Kasumi-1 (cell line): ENCODE measurements at regions not wholly inside any gene's neighbourhood (a gene's known extent, or its start where the extent isn't known, plus 50 kb on each side); places are given as distances from the start of the nearest gene placed in this dataset.

Experiments used
- DNase-seq, 2 experiments: peaks; one replicate each; lab custom pipeline; 2025; lab: John Stamatoyannopoulos, UW

- no peak for DNase-seq
Measured at GRCh38 chr11:30089921-30090320, 73.1 kb upstream of the KCNA4 start.

- no peak for DNase-seq
Measured at GRCh38 chr11:30091246-30091645, 74.4 kb upstream of the KCNA4 start.

GRCh38 chr11:30091737-30092136 is 74.9 kb upstream of the KCNA4 start:
- DNase-seq: no peak

DNA sequence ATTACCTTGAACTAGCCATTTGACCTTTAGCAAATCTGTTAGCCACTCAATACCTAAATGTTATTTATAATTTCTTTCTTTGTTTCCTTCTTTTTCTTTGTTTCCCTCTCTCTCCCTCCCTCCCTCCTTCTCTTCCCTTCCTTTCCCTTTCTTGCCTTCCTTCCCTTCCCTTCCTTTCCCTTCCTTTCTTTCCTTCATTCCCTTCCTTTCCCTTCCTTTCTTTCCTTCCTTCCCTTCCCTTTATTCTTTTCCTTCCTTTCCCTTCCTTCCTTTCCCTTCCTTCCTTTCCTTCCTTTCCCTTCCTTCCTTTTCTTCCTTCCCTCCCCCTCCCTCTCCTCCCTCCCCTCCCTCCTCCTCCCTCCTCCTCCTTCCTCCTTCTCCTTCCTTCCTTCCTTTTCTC is 75.7 kb upstream of the KCNA4 start:
- DNase-seq: no peak

DNA sequence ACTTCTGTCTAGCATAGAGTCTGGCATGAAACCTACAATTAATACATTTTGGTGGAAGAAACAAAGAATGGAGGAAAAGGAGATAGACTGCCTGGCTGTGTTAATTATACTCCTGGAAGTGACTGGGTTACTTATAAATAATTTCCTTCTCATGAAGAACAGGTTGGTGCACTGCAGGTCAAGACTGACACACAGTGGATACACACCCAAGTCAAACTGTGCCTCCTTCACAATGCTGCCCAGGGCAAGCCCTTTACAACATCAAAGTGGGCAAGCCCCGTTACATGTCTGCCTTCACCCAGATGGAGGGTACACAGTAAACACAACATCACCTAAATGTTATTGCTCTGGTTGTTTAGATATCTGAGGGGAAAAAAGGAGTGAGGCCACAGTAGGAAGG is 83.7 kb upstream of the KCNA4 start:
- DNase-seq: no peak

GRCh38 chr11:30106222-30107181 is 89.7 kb upstream of the KCNA4 start:
- no peak for DNase-seq

DNA sequence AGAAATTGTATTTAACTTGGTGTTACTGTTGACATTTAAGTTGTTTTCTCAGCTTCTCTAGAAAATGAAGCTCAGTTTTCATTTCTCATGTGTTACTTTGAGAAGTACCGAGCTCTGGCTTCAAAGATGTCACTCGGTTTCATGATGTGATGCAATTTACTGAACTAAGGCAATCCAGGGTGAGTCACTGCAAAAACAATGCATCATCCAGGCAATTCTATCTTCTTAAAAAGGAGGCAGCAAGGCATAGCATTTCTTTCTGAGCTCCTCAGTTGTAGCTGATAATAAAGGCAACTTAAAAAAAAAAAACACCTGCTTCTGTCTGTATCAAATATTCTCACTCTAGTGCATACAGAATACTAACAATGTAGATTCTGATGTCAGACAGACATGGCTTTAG is 91.1 kb upstream of the KCNA4 start:
- DNase-seq: no peak

GRCh38 chr11:30109774-30110173 is 92.9 kb upstream of the KCNA4 start:
- no peak for DNase-seq

DNA sequence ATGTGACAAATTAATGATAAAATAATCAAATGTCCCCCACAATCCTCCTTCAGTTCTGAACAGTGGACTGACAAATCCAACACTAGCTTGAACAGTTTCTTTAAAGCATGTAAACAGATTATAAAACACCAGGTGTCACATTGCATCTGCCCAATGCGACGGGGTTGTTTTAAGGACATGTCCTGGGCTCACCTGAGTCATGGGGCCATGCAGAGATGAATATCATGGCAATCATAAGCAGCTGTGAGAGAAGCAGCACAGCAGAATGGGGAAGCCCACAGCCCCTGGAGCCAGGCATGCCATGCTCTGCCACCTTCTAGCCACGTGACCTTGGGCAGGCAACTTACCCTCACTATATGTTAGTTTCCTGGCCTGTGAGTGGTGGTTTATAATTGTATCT is 93.9 kb upstream of the KCNA4 start:
- DNase-seq: no peak

DNA sequence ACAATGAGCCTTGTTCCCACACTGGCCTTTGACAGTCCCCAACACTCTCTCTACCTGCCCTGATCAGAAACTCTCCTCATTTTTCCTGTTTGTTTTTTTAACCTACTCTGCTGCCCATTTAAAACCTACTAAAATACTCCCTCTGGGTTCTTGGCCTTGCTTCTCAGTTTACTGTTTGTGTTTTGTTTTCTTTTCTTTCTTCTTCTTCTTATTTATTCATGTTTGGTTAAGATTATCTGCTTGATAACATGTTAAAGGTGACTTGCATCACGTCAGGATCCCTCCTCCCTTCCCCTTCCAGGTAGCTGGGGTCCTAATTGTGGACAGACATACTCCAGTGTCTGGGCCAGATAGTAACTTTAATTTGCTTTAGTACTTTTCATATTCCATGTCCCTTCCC is 95.0 kb upstream of the KCNA4 start:
- DNase-seq: no peak

DNA sequence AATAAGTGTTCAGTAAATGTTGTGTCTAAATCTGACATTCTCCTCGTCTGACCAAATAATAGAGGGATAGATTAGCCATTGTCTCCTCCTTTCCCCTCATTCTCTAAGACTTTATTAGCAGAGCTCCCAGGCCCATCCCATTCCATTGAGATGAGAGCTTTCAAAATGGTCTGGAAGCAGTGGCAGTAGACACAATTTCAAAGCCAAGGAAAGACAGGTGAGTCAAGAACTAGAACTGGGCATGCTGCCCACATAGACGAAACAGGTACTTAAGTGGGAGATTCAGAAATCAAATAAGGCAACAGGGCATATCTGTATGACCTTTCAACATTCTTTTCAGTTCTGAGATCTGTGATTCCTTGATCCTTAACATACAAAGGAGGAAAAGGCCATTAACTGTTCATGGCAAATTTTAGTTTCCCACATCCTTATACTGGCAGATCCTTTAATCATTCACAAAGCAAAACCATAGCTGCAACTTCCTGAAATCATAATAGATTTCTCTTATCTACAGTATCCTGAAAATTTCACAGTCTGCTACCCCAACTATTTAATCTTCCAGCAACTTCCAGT is 96.6 kb upstream of the KCNA4 start:
- no peak for DNase-seq

GRCh38 chr11:30116512-30116911 is 99.7 kb upstream of the KCNA4 start:
- DNase-seq: no peak

GRCh38 chr11:30120045-30120589 is 103.3 kb upstream of the KCNA4 start:
- DNase-seq: no peak

DNA sequence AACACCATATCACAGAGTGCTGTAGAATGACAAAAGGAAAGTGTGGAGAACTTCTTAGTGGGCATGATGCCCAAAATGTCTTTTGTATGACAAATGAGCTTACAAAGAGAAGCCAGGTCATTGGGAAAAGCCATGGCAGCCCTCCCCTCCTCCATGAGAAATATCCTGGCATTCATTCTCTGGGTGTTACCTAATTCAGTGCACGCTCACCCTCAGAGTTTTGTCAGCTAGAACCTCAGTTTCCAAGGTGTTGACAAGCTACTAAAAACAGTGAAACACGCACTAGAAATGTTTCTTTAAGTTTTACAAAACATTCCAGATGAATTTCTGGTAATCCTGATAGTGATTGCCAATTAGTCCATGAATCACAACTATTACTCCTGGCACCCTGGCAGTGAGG is 105.4 kb upstream of the FSHB start:
- DNase-seq: no peak

DNA sequence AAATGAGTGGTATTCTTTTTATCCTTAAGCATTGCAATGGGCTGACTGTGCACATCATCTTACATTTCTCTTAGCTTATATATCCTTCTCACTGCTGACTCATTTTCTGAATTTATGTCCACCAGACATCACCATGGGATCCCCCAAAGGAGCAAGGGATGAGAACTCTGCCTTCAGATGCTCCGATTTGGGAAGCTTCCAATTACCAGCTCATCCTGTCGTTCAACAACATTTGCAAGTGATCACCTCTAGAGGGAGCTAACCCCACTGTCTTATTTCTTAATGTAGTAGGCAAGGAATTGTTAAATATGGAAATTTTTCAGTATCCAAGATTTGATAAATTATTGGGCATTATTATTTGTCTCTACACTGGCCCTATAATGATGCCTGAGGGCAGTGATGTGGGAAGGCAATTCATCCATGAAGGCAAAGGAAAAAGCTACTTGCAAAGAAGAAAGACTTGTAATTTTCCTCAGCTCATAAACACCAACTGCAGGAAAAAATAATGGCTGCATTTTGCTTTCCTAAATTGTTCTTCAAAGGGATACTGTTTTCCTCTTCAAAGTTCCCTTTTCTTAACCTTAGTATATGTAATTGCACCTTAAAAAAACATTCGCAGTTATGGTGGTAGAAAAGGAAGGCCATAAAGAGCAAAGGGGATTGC is 102.4 kb upstream of the FSHB start:
- peak; percentile 43 to 57 for DNase-seq

GRCh38 chr11:30131535-30131934 is 99.3 kb upstream of the FSHB start:
- no peak for DNase-seq

GRCh38 chr11:30133281-30133680 is 97.5 kb upstream of the FSHB start:
- DNase-seq: no peak

GRCh38 chr11:30143098-30143705 is 87.6 kb upstream of the FSHB start:
- peak; percentile 26 to 54 for DNase-seq

DNA sequence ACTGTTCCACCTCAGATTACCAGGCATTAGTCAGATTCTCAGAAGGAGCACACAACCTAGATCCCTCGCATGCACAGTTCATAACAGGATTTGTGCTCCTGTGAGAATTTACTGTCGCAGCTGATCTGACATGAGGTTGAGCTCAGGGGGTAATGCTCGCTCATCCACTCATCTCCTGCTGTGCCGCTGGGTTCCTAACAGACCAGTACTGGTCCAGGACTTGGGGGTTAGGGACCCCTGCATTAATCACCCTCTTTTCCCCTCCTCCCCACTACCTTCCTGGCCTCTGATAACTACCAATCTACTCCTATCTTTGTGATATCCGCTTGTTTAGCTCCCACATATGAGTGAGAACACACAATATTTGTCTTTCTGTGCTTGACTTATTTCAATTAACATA is 83.5 kb upstream of the FSHB start:
- DNase-seq: no peak

GRCh38 chr11:30149998-30150397 is 80.8 kb upstream of the FSHB start:
- DNase-seq: no peak

- no peak for DNase-seq
Measured at GRCh38 chr11:30150425-30150824, 80.4 kb upstream of the FSHB start.

- DNase-seq: no peak
Measured at GRCh38 chr11:30153008-30153407, 77.8 kb upstream of the FSHB start.
